ENCODE measurements at regions not wholly inside any gene's neighbourhood (a gene's known extent, or its start where the extent isn't known, plus 50 kb on each side); places are given as distances from the start of the nearest gene placed in this dataset.

DNA sequence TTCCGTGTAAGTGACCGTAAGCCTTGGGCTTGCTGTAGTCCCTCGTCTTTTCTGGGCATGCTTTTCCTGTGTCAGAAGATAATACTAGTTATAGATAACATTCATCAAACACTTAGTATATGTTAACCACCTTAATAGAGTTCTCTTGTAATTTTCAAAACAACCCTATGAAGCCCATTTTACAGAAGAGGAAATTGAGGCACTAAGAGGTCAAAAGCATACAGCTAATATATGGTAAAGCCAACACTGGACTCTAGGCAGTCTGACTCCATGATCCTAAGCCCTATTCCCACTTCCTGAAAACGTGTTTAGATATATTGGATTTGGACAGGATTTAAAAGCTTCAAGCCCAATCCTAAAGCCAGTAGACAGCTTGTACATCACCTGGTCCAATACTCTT lies 153.8 kb downstream of the CEP120 start:
- TF ChIP-seq POLR2AphosphoS5 (IDR thresholded peaks at IDR 0.05) (no peak), POLR2A (IDR thresholded peaks at IDR 0.05) (no peak)

All from upper lobe of left lung (tissue), 4 donors.